GM18867 (cell line): ENCODE measurements at regions not wholly inside any gene's neighbourhood (a gene's known extent, or its start where the extent isn't known, plus 50 kb on each side); places are given as distances from the start of the nearest gene placed in this dataset.

Source experiments
- ATAC-seq: cut with Tn5 transposase; IDR thresholded peaks from one replicate; pipeline ENCODE4 v1.9.1; 2021; ENCODE audit warnings: mild to moderate bottlenecking, moderate library complexity; ENCODE audit not compliant: unreplicated experiment

GRCh38 chr7:116340943-116341907 lies 130.9 kb downstream of the TES start:
- no peak for ATAC-seq

- ATAC-seq = no peak
These were observed 131.8 kb downstream of the TES start for GRCh38 chr7:116342125-116342524.

- no peak for ATAC-seq
These were observed 137.0 kb downstream of the TES start for GRCh38 chr7:116347151-116347832.

GRCh38 chr7:116348346-116348745 lies 138.0 kb downstream of the TES start:
- ATAC-seq = no peak

GRCh38 chr7:116351966-116352365 lies 141.6 kb downstream of the TES start:
- ATAC-seq = no peak

GRCh38 chr7:116353647-116354046 lies 143.3 kb downstream of the TES start:
- no peak for ATAC-seq

GRCh38 chr7:116354171-116354545 lies 143.8 kb downstream of the TES start:
- no peak for ATAC-seq

- ATAC-seq = no peak
These were observed 144.4 kb downstream of the TES start for GRCh38 chr7:116354546-116355423.

GRCh38 chr7:116355424-116355765 lies 144.1 kb upstream of the CAV2 start:
- no peak for ATAC-seq

GRCh38 chr7:116356333-116356965 lies 143.1 kb upstream of the CAV2 start:
- no peak for ATAC-seq

- no peak for ATAC-seq
These were observed 142.6 kb upstream of the CAV2 start for GRCh38 chr7:116356979-116357378.

GRCh38 chr7:116357781-116358670 lies 141.5 kb upstream of the CAV2 start:
- ATAC-seq = no peak

GRCh38 chr7:116361767-116362166 lies 137.8 kb upstream of the CAV2 start:
- no peak for ATAC-seq

GRCh38 chr7:116363637-116364432 lies 135.7 kb upstream of the CAV2 start:
- no peak for ATAC-seq

GRCh38 chr7:116364469-116364868 lies 135.1 kb upstream of the CAV2 start:
- ATAC-seq = no peak

- no peak for ATAC-seq
These were observed 133.7 kb upstream of the CAV2 start for GRCh38 chr7:116365797-116366196.

- ATAC-seq = no peak
These were observed 132.2 kb upstream of the CAV2 start for GRCh38 chr7:116367171-116367813.

GRCh38 chr7:116368965-116369364 lies 130.6 kb upstream of the CAV2 start:
- ATAC-seq = no peak
